GM19467 (cell line): ENCODE measurements at regions not wholly inside any gene's neighbourhood (a gene's known extent, or its start where the extent isn't known, plus 50 kb on each side); places are given as distances from the start of the nearest gene placed in this dataset.

Source experiments
- ATAC-seq: cut with Tn5 transposase; IDR thresholded peaks from one replicate; pipeline ENCODE4 v1.9.1; 2021; ENCODE audit warnings: mild to moderate bottlenecking, moderate library complexity; ENCODE audit not compliant: unreplicated experiment

DNA sequence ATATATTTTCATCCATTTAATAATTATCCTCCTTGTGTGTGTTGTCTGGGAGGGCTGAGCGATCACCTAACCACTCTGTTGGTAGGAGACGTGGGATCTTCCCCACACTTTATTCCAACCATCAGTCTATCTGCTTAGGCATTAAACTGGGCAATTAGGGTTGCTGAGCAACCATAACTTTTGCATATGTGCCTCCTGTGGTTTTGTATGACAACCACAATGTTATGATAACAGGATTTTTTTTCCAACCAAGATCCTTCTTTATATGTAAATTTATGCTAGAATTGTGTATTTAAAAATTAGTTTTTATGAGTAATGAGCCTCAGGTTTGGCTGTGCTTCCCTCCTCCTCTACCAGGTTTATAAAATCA, 495.0 kb upstream of the MGMT start:
- ATAC-seq: no peak

DNA sequence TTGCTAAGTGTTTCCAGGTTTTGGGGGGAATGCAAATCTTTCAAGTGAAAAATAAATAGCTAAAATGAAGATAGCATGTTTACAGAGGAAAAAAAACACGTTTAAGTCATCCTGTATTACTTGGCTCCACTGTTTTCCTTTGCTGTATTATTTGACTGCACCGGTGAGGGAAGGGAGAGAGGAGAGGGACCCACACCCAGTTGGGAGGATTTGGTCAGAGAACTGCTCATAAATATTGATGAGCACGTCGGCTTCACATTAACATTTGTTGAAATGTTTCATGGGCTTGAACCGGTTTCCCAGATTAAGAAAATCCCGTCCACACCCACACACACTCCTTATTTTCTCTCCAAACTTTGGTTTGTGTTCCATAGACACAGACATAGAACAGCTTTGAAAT, 493.8 kb upstream of the MGMT start:
- ATAC-seq: no peak

DNA sequence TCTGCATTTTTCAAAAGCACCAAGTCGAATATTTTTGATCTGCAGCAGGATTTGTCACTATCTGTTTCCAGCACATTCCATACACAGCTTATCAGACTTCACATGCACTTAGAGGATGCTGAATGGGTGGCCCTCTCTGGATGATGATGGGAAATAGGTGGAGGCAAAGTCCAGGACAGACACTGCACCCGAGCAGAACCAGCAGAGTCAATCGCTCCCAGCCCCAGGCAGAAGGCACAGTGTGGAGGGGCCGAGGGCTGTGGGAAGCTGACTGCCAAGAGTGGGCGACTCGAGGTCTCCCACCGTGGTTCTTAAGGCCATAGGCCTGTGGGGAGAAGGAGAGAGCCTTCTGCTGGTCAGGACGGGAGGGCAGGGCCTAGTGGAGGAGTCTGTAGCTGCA, 490.2 kb upstream of the MGMT start:
- no peak for ATAC-seq

DNA sequence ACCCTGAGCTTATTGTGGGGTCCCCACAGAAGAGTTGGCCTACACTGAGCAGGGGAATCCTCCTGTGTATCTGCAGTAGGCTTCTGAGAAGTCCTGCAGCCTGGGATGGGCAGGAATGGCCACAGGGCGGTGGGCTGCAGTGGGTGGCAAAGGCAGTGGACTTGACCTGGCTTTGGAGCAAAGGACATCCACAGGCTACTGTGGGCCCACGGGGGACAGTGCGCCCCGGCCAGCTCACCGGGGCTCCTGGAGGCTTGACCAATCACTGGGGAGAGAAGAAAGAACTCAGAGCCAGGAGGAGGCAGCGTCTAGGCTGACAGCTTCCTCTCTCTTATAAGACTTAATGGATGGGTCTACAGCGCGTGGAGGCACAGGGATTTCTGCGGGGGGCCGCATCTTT, 488.8 kb upstream of the MGMT start:
- no peak for ATAC-seq

DNA sequence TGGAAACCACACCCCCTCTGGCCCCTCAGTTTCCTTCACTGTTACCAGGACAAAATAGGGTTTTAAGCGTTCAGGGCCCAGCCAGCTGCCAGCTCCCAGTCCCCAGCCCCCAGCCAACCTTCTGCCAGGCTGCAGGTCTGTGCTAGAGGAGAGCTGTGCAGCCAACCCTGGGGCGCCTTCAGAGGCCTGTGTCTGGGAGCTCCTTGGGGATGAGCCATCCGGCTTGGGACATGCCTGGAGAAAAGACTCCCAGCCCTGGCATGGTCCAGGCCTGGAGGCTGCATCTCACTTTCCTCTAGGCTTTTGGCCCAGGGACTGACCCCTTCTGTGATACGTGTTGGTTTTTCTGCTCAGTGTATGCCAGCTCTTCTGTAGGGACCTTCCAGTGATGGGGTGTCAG, 487.6 kb upstream of the MGMT start:
- ATAC-seq: no peak

DNA sequence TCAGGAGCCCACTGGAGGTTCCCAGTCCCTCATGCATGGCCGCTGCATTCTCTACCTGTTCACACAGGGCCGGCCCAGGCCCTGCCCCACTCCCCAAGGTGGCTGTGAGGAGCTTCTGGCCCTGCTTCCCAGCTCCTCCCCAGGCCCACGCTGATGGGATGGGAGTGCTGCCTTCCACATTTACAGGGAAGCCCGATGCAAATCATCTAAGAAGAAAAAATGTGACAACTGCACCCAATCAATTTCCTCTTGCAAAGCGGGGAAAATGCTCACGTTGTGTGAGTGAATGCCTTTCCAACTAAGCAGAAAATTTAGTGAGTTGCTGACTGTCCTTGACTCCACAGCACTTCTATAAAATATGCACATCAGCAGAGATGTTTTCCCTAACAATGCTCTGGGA, 485.8 kb upstream of the MGMT start:
- no peak for ATAC-seq

DNA sequence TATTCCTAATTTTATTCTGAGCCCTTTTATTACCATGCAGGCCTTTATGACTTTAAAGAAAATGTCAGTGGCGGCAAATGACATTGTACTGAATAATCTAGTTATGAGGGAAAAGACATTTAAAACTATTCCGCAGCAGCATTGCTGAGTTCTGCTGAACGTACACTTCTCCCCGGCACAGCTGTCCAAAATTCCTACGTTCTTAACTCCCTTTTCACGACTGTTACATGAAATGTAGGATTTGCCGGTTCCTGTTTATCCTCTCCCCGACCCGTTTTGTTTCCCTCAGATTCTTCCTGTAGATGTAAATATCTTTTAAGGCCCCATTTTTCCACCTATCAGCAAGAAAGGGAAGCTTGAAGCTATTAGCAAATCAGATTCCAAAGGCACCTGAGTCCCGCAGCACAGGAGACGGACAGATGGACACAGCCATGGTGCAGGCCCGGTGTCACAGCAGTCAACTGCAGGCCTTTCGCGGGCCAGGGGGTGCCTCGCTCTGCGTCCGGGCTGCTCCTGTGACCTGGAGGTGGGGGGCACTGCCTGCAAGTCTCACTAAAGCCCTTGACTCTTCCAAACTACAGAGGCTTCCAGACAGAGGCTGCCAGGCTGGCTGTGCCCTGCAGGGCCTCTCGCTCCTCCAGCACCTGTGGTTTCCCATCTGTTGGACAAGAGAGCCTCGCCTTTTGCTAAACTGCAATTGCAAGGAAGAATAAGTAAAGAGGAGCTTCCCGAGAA, 485.0 kb upstream of the MGMT start:
- no peak for ATAC-seq

DNA sequence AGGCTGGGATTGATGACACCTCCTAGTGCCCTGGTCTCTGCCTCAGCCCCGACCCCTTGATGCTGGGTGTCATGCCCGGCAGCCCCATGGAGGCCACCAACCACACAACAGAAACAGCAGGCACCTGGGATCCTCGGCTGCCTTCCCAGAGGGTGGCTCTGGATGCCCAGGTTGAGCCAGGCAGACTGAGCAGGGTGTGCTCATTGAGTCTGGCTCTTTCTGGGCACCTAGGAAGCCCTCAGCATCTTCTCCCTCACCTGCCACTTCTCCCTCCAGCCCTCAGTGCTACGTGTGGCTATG, 484.5 kb upstream of the MGMT start:
- no peak for ATAC-seq

DNA sequence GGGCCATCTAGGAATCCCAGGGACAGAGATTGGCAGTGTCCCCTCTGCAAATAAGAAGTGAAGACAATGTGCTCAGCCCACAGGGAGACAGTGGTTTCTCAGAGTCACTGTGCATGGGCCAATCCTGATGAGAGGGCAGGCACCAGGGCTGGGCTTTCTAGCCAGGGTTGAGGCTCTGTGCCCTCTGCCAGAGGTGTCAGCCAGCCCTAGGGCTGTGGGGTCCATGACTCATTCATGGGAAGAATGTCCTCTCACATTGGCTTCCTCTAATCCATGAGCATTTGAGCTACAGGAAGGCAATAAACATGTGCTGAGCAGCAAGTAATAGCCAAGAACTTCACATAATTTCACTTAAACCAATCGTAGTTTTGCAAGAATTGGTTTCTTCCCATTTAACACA, 482.0 kb upstream of the MGMT start:
- no peak for ATAC-seq

DNA sequence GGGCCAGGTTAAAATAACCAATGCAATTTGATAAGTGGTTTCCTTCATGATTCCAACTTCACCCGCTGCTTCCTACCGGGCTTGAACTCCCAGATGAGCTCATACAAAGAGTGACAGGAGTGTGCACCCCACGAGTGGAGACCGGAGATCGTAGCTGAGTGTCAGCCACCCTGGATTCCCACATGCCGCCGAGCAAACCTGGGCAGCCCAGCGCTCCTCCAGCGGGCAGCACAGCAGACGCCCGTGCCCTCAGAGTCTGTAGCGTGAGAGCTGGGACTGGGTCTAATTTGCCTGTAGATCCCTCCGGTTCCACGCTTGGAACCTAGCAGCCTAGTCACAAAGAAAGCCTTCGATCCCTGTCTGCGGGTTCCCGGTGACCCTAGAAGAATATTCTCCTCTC, 476.1 kb upstream of the MGMT start:
- ATAC-seq: no peak

DNA sequence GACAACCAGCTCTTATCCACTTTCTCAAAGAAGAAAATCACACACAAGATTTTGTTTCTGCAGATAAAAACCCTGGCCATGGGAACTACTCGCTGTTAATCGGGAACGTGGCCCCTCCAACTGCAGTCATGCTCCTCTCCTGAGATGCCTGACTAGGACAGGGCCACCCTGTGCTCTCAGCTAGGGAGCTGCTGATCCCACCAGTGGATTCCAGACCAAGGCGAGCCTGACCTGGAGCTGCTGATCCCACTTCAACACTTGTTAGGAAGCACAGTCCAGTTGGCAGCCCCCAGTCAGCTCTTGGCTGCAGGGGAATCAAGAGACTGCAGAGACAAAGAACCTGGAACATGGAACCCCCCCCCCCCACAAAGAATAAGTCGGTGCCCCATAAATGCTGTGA, 474.3 kb upstream of the MGMT start:
- no peak for ATAC-seq

DNA sequence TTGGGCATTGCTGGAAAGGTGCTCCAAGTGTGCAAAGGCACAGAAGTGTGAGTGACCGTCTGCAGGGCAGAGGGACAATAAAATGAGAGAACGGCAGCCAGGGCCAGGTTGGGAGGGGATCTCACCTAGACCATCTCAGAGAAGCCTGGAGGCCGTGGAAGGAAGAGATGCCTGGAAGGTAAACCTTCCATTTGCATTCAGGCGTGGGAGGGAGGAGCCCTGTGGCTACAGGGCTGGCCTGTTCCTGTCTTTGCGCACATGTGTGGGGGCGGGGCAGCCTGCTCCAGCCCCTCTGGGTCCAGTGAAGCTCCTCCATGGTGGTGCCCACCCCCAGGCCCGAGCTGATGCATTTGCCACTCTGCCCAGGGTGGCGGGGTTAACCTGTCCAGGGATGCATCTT, 473.6 kb upstream of the MGMT start:
- no peak for ATAC-seq

DNA sequence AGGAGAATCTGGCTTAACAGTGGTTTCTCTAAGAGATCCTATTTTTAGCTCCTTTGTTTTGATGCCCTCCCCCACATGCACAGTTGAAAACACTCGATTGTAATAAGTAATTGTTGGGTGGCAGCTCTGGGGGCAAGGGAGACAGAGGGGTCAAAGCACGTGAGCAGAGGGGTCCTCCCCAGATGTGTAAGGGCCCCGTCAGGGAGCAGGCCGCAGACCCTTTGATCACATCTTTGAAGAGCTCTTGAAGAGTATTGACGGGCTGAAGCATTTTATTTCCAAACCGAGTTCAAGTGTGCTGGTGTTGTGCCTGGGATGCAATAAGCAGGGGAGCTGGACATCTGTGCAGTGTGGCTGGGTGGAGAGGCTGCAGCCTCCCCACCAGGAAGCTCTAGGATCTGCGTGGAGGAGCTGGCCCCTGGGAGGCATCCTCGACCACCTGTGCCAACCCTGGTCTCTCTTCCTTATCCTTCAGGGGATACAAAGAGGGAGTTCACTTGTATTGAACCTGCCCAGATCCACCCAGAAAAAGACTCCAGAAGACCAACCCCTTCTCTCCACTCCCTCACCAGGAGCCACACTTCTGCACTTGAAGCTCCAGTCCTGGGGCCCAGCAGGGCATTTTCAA, 473.0 kb upstream of the MGMT start:
- no peak for ATAC-seq

GRCh38 chr10:128994598-128995143, 472.4 kb upstream of the MGMT start:
- no peak for ATAC-seq

- no peak for ATAC-seq
These were observed 471.4 kb upstream of the MGMT start for GRCh38 chr10:128995676-128996075.

- no peak for ATAC-seq
These were observed 470.9 kb upstream of the MGMT start for GRCh38 chr10:128996092-128996491.

GRCh38 chr10:128998101-128998805, 468.8 kb upstream of the MGMT start:
- ATAC-seq: no peak

- no peak for ATAC-seq
These were observed 462.6 kb upstream of the MGMT start for GRCh38 chr10:129004398-129004797.

DNA sequence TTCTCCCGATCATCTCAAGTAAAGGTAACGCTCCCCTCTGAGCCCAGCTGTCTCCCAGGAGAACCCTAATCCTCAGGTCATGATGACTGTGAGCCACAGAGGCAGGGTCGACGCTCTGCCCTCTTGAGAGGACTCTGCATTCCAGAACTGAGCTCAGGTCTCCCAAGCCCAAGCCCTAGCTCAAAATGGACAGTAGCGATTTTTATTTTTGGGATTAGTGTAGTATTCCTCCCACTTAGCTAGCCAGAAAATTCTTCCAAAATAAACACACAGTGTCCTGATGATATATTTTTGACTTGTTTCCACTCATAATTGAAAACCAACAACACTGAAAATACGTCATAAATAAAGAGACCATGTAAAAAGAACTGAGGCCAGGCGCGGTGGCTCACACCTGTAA, 462.0 kb upstream of the MGMT start:
- ATAC-seq: no peak

- ATAC-seq: no peak
These were observed 461.2 kb upstream of the MGMT start for GRCh38 chr10:129005804-129006203.

DNA sequence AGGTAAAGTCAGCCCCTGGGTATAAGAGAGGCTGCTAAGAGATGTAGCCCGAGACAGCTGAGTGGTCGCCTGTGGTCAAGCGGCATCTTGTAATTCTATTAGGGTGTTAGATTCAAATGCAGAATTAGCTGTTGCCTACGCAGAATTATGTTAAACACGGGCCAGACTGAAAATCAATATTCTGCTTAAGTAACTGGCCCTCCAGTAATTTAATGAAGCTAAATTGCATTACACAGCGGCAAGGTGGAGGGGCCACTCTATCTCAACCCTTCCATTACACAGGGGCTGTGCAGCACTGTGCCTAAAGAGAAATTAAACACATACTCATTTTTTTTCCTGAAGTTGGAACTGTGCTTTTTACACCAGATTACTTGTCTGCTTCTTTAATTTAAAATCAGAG, 448.5 kb upstream of the MGMT start:
- no peak for ATAC-seq

DNA sequence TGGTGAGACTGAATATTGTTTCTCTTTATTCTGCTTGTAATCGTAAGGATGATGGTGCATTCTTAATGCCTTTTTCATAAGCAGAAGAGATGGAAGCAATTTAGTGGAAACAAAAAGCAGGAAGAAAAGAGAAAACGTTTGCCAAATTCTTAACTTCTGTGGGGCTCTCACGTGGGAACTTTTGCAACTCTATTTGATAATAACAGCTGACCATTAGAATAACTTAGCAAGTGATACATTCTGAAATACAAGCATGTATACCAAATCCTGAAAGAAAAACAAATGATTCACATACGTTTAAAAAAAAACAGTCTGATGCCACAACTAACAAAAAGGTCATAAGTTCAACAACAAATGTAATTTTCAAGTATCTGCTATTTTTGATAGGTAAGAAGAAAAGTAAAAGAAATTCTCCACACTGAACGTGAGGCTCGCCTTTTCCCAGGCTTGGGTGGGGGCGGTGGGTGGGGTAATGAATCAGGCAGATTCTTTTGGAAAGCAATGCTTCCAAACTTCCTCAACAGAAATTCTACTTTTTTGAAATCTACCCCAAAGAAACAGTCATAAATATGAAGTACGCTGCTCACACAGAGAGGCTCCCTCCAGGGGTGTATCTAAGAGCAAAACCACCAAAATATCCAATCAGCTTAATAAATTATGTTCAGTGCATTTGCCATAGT, 446.2 kb upstream of the MGMT start:
- ATAC-seq: no peak
